GM19351 (cell line): ENCODE measurements at regions not wholly inside any gene's neighbourhood (a gene's known extent, or its start where the extent isn't known, plus 50 kb on each side); places are given as distances from the start of the nearest gene placed in this dataset.

Experiments used
- ATAC-seq: cut with Tn5 transposase; IDR thresholded peaks from one replicate; pipeline ENCODE4 v1.9.1; 2021; ENCODE audit warnings: mild to moderate bottlenecking, moderate library complexity; ENCODE audit not compliant: unreplicated experiment

DNA sequence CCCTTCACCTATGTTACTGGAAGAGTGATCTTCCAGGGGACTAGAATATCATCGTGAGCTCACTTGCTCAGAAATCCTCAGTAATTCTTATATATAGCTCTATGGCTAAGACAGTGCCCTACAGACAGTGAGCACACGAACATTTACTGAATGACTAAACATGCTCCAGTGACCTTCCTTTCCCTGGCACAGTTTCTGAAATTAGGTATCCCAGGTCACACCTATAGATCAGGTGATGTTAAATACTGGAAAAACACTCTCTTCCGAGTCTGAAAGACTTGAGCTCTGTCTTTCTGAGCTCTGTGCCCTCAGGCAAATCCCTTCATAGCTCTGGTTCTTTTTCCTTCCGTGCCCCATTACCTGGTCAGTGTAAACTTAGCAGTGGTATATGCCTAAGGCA is 239.4 kb upstream of the LRIG1 start:
- no peak for ATAC-seq

DNA sequence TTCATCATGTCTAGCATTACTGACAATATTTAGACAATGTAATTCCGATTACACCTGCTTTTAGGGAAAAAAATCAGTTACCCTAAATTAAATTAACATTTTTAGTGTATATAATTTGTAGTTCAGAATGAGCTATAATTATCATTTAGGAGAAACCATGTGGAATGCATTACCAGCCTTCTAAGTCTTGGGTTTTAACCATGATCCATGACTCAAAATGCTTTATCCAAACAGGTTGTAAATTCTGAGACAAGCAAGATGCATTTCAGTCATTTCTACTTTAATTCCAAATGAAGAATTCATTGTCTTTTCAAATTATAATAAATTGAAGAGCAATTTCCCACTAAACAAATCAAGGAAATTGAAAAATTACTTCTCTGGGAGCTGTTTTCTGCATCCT is 243.7 kb upstream of the LRIG1 start:
- ATAC-seq: no peak

DNA sequence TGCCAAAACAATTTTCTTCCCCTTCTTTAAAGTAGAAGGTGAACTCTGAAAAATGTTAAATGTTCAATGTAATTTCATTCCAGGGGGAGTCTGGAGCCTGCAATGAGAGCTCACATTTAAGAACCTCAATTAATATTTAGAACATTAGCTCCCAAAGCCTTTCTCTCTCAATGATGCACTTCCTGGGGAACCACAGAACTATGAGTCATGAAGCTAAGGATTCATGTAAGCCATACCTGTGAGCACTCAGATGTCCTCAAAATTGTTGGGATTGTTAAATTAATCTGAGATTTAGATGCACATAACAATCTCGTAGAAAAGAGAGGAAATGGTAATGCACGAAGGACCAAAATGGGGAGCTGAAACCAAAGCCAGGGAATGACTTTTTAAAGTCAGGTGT is 244.2 kb upstream of the LRIG1 start:
- no peak for ATAC-seq

DNA sequence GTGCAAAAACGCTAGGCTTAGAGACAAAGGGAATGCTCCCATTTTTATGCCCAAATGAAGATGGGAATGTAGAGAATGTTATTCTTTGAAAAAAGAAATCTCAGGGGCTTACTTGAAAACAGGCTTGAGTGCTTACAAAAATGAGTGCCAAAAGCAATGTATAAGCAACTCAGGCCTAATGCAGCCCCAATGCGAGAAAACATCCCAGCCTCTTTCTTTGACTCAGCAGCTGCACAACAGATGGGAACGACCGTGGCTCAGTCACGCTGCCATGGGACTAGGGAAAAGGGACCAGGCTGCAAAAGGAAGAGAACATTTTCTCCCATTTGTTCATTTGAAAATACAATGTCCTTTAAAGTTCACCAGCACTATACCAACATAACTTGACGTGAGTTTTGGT is 246.4 kb upstream of the LRIG1 start:
- ATAC-seq: no peak

DNA sequence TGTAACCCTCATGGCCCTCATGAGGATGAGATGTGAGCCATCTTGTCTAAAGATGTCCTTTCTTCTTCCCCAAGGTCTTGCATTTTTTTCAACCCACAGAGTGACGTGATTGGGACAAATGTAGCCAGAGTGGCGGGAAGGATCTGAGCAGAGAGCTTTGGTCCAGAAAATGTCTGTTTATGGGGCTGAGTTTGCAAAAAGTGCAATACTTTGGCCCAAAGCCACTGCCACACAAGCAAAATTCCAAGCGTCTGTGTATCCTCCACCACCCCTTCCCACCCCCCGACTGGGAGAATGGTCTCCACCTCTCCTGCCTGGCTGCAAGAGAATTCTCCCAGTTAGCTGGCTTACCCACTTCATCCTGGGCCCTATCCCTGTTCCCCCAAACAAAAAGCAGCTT is 246.9 kb upstream of the LRIG1 start:
- no peak for ATAC-seq

DNA sequence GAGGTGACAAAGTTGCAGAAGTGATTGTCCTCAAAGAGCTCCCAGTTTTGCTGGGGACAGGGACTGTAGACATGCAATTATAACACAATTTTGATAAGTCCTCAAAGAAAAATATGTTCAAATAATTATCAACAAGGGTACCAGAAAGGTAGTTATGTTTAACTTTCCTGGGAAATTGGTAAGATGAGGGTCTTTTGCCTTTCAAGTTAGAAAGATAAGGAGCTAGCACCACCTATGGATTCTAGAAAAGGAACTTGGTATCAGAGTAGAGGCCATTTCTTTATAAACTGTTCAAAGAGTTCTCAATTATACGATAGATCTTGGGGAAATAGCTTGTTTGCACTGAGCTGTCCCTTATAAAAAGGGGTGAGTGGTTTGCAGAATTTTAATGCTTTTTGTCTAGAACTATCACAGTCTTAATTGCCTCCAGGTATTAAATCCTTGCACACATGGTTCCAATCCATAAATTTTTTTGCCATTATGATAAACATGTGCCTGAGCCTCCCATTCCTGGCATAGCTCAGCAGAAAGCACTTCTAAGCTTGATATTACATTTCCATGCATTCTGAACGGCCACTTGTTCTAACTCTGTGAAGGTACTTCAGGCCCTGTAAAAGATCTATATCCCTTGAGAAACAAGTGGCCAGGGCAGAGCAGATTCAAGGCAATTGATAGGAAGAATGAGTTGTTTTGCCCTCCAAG is 247.5 kb upstream of the LRIG1 start:
- no peak for ATAC-seq

DNA sequence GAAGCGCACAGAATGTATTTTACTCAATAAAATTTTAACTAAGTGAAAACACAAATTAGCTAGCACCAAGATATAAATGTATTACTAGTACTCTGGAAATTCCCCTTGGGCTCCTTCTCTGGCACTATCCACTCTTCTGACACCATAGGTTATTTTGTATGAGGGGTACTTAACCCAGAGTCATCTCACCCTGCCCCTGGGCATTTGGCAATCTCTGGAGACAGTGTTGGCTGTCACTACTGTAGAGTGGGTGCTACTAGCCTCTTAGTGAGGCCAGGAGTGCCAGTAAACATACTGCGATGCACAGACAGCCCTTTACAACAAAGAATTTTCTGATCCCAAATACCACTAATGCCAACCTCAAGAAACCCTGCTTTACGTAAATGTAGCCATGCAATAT is 246.3 kb upstream of the KBTBD8 start:
- no peak for ATAC-seq

DNA sequence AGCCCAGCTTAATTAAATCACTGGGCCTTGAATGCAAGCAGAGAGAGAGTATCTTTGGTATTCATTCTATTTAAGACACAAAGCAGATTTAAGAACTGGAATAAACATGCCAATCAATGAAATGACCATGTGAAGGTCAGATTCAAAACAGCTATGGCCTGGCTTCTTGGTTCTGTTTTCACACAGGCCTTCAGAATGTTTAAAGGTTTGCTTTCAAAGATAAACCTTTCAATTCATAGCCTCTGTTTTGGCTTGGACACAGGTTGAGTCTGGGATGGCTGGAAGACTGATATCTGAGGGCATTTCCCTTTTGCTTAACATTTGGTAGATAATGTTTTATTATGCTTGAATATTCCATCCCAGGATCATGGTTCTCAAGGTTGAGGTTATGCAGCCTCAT is 244.4 kb upstream of the KBTBD8 start:
- ATAC-seq: no peak

DNA sequence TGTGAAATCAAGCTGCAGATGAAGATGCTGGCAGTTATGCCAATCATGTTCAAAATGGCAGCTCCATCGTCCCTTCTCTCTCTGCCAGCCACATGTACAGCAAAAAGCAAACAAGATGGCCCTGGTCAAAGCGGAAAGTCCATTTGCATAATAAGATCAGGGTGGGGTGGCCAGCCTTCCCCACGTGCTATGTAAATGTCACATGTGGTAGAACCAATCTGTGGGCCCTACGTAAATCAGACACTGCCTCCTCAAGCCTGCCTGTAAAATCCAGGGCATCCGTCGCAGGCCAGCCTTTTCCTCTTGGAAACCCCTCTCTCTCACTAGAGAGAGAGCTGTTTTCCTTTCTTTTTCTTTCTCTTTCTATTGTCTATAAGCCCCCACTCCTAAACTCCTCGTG is 243.5 kb upstream of the KBTBD8 start:
- no peak for ATAC-seq

DNA sequence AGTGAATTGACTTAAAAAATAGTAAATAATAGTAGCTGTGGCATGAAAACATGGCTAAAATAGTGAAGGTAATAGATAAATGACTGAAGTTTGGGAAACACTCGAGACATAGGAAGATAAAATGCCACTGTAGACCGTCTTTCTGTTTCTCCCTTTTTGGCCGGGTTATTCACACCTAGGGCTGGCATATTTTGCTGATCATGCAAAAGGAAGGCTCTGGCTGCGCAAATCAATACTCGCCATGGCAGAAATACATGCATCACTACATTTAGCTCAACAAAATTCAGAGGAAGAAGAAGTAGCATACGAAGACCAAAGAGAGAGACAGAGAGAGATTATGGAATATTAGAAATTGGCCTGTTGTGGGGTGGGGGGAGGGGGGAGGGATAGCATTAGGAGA is 242.2 kb upstream of the KBTBD8 start:
- no peak for ATAC-seq

DNA sequence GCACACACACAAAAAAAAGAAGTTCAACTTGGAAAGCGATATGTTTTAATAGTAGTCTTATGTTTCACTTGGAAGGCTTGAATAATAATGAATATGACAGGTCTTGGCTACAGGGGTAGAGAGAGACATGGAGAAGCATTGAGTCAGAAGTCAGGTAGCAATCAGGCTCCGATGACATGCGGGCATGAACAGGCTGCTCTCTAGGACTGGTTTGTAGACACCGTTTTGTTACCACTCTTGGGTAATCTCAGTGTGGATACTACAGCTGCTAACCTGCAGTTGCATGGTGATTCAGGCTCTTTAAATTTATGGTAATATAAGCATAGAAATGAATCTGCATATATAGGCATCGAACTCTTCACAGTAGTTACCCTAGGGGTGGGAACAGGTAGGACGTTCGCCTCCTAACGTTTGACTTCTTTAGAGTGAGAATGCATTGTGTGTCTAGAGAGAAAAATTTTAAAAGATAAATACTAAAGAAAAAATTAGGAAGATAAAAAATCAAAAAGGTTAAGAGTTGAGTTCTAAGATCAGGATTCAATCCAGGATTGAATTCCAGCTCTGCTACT is 241.6 kb upstream of the KBTBD8 start:
- no peak for ATAC-seq

DNA sequence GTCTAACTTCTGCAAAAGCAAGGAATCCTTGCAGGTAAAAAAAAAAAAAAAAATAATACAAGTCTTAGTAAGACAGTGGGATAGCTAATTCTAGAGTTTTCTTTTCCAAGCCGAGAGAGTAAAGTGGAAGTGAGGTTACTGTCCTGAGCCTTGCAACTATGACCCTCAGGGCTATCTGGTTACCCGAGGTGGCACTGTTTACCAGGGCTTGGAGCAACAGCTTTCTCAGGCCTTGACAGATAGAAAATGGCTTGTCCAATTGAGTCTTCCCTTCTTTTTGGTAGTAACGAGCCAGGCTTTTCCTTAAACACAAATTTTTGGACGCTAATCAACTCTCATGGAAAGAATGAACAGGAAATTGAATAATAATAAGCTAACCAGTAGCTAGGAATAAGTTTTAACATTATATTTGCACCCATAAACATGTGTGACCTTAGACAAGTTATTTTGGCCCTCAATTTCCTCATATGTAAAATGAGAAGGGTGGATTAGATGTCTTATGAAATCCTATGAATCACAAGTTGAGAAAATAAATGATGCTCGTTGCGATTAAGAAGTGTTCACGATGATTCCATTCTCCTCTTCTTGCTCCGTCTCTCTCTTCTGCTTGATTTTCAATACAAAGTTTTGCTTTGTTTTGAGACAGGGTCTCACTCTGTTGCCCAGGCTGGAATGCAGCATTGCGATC is 236.9 kb upstream of the KBTBD8 start:
- ATAC-seq: no peak

DNA sequence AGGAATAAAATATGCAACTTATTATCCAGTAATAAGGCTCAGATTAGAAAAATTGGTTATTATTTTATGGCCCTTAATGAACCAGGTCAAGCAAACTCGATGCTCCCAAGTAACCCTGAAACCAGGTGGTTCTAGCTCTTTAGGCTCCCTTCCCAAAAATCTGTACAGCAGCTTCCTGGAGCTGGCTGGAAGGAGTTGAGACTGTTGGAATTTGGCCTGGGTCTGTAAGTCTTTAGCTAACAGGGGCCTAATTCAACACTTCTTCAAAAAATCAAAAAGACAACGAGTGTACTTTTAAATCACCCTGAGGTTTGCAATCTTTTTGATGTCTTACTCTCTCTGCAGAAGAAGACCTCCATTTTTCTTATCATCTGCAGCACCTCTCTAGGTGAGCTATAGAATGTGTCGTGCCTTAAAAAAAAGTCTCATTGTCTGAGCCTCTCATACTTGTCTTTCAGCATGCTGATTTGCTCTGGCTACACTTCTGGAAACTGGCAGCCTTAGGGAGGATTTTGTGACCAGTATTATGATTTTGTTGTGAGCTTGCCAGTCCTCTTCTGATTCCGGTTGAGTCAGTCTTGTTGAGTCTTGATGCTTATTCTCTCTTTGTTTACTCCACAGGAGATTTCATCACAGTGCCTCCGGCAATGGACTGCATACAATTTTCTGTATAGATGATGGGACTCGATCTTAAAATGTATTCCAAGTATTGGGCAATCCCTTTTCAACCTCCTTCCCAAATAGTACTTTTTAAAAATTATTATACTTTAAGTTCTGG is 235.0 kb upstream of the KBTBD8 start:
- ATAC-seq: no peak

DNA sequence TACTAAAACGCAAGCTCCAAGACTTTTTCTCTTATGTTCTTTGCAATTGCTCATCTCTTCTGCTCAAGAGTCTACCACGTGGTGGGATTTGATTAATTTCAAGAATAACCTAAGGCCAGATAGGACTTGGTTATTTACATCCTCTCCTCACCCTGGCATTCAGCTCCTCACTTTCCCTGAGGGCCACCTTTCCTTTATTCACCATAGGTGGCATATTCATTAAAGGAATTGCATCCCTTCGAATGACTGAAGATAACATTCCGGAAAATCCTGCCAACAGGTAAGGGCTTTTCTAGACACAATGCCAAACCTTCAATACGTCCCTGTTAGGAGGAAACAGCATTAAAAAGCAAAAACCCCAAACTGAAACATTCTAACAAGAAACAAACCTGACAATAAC is 220.0 kb upstream of the KBTBD8 start:
- no peak for ATAC-seq

DNA sequence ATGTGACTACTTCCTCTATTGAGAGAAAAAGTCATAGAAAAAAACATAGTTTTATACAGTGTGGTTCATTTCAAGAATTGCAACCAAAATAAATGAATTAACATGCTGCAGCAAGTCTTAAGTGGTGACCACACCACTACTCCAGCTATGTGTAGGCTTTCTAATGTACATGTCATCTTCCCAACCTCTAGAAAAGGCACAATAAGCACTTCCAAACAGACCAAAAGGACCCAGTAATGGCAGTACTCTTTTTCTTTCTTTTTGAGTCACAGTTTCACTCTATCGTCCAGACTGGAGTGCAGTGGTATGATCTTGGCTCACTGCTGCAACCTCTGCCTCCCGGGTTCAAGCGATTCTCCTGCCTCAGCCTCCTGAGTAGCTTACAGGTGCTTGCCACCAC is 219.3 kb upstream of the KBTBD8 start:
- peak; percentile 74 for ATAC-seq

DNA sequence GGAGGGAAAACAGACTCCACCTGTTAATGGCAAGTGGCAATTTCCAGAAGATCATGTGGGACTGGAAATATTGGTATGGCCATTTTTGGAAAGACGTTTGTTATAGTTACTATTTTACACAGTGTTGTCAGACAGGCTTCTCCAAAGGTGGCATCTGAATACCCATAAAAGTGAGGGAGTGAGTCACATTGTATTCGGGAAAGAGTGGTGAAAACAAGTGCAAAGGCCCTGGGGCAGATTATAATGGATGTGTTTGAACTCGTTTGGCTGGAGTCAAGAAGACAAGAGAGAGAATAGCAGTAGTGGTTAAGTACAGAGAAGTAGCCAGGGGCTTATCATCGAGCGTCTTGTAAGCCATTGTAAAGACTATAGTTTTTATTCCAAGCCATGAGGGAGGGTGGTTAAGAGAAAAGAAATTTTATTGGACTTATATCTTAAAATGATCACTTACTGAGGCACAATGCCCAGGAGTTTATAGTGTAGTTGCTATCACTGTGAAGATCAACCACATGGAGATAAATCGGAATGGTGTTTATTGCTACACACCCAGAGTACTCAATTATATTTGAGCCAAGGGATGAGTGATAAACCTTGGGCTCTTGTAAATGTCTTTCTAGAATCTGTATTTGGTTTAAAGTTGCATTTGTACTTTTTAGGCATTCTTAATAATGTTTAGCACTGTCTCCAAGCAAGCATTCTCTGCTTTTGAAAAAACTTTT is 212.8 kb upstream of the KBTBD8 start:
- ATAC-seq: no peak

DNA sequence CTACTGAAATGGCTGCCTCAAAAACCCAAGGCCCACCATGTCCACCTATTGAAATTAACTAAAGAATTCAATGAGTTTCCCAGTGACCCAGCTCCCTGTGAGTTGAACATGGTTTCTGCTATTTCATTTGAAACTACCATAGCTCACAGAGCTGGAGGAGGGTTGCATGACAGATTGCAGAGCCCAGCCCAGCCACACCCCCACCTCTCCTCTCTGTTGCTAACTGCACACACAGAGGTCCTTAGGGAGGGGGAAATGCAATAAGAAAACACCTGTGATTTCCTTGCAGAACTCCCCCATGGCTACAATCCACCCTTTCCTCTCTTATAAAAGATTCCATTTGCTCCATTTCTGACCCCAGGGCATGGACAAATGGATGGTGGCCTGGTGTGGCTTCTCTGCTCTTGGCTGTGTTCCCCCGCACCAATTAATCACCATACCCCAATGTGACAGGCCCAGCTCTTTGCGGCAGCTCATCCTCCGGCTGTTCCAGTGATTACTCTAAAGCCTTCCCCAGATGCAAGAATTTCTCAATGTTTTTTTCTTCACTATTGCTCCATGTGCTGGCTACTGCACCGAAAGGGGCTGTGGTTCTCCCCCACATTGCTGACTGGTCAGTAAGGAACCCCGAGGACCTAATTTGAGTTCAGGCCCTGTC is 208.4 kb upstream of the KBTBD8 start:
- no peak for ATAC-seq

DNA sequence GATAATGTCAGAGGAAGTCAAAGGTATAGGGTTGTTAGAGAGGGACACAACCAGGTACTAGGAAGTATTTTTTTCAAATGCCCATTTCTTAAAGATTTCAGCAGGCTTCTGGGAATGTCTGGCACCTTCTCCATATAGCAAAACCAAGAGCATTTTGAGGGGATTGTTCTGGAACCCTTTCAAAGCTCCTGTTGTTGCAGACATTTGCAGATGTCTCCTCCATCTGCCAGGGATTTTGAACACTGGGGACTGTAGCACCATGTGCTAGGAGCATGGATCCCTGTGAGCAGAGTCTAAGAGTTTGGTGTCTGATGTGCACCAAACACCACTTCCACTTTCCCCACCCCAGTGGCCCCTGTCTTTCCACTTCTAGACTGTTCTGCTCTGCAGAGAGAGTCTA is 206.0 kb upstream of the KBTBD8 start:
- ATAC-seq: no peak

DNA sequence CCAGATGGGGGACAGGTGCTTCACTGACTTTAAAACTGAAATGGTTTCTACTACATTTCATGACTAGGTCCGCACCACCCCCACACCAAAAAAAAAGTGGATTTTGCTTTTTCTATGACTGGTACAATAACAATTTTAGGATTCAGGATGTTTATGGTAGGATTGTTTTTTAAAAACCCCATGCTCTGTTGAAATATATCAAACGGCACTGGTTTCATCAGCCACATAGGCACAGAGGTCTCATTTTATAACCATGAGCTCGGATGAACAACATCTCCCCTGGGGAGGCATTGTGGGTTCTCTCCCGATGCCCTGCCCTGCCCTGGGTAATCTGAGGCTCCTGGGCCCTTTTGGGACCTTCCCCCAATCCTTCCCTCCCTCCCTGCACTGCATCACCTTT is 202.7 kb upstream of the KBTBD8 start:
- no peak for ATAC-seq

DNA sequence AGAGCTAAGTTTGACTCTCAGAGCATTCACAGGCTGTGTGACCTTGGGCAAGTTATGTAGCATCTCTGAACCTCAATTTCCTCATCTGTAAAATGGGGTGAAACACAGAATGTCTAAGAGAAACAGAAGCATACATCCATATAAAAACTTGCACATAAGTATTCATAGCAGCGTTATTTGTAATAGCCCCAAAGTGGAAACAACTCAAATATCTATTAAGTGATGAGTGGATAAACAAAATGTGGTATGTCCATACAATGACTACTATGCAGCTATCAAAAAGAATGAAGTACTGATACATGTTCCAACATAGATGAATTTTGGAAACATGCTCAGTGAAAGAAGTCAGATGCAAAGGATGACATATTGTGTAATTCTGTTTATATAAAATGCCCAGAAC is 201.8 kb upstream of the KBTBD8 start:
- no peak for ATAC-seq
